SK-N-SH (cell line): ENCODE measurements at regions not wholly inside any gene's neighbourhood (a gene's known extent, or its start where the extent isn't known, plus 50 kb on each side); places are given as distances from the start of the nearest gene placed in this dataset.

Experiments used
- CTCF ChIA-PET: fragments of 300-600, 350-600 bp; formaldehyde crosslinking; extraction: SDS; loops from one replicate; lab custom pipeline; 2021; lab: Yijun Ruan, JAX
- POLR2A ChIA-PET: fragments of 350-600 bp; sonication (Branson Sonifier 250); formaldehyde crosslinking; extraction: SDS; loops from one replicate; lab custom pipeline; 2020; ENCODE audit warnings: antibody characterized with exemption, inconsistent platforms; lab: Yijun Ruan, JAX
- DNase-seq: peaks from one replicate; pipeline ENCODE4 v3.0.0; 2012
- H2AFZ ChIP-seq: fragments of 200-600 bp; sonication (generic); 2 replicates; pipeline ENCODE4 v1.8.1; 2016; ENCODE audit warnings: antibody characterized with exemption, mild to moderate bottlenecking, low read depth
- H3F3A ChIP-seq: fragments of 200-600 bp; sonication (generic); replicated peaks from 2 replicates; pipeline ENCODE3; 2016; ENCODE audit warnings: antibody characterized with exemption, mild to moderate bottlenecking; ENCODE audit not compliant: insufficient read depth
- H3K27ac ChIP-seq, 2 experiments: fragments of 200-500 bp in 1 of 2; fragments of 200-600 bp in 1 of 2; sonication (Bioruptor generic) in 1 of 2; sonication (generic), shearing (Covaris generic) in 1 of 2; 2 replicates each; pipeline versions ENCODE4 v1.5.1 to v1.6.1; 2014 to 2016; ENCODE audit warnings: low read depth in 2 of 2, inconsistent platforms in 1 of 2, low read length in 1 of 2, mild to moderate bottlenecking in 1 of 2, mixed read lengths in 1 of 2
- H3K27me3 ChIP-seq: fragments of 200-600 bp; sonication (generic), shearing (Covaris generic); 2 replicates; pipeline ENCODE4 v1.6.1; 2016; ENCODE audit warnings: mixed run types; ENCODE audit not compliant: insufficient read depth
- H3K36me3 ChIP-seq, 2 experiments: fragments of 200-500 bp in 1 of 2; fragments of 200-600 bp in 1 of 2; sonication (Bioruptor generic) in 1 of 2; sonication (generic) in 1 of 2; replicated peaks in 1 of 2; 2 replicates each; pipeline versions ENCODE3 to v1.5.1; 2014 to 2016; ENCODE audit warnings: low read length in 1 of 2, mild to moderate bottlenecking in 1 of 2; ENCODE audit not compliant: insufficient read depth in 2 of 2, control insufficient read depth in 1 of 2
- H3K4me1 ChIP-seq, 2 experiments: fragments of 200-500 bp in 1 of 2; fragments of 200-600 bp in 1 of 2; sonication (Bioruptor generic) in 1 of 2; sonication (generic), shearing (Covaris generic) in 1 of 2; 2 replicates each; pipeline versions ENCODE4 v1.5.1 to v1.6.1; 2014 to 2016; ENCODE audit warnings: low read depth in 1 of 2, low read length in 1 of 2, mixed run types in 1 of 2; ENCODE audit not compliant: insufficient read depth in 2 of 2, control insufficient read depth in 1 of 2
- H3K4me2 ChIP-seq: fragments of 200-600 bp; sonication (generic), shearing (Covaris generic); 2 replicates; pipeline ENCODE4 v1.6.1; 2017; ENCODE audit warnings: mixed run types
- H3K4me3 ChIP-seq, 2 experiments: fragments of 200-500 bp in 1 of 2; fragments of 200-600 bp in 1 of 2; sonication (Bioruptor generic) in 1 of 2; sonication (generic), shearing (Covaris generic) in 1 of 2; 2 replicates each; pipeline versions ENCODE4 v1.5.1 to v1.8.1; 2014 to 2016; ENCODE audit warnings: low read depth in 2 of 2, inconsistent platforms in 1 of 2, low read length in 1 of 2, mild to moderate bottlenecking in 1 of 2, mixed read lengths in 1 of 2, moderate library complexity in 1 of 2
- H3K79me2 ChIP-seq: fragments of 200-600 bp; sonication (generic); 2 replicates; pipeline ENCODE4 v1.8.1; 2017; ENCODE audit warnings: mild to moderate bottlenecking; ENCODE audit not compliant: insufficient read depth
- H3K9ac ChIP-seq: fragments of 200-600 bp; sonication (generic); 2 replicates; pipeline ENCODE4 v1.6.1; 2017; ENCODE audit warnings: mixed run types
- H3K9me2 ChIP-seq: fragments of 200-600 bp; sonication (generic); 2 replicates; pipeline ENCODE4 v1.6.1; 2017; ENCODE audit warnings: mixed run types
- H3K9me3 ChIP-seq: fragments of 200-600 bp; sonication (generic); 2 replicates; pipeline ENCODE4 v1.6.1; 2017; ENCODE audit warnings: mixed run types, mild to moderate bottlenecking, moderate library complexity
- H4K20me1 ChIP-seq: fragments of 200-600 bp; sonication (generic); 2 replicates; pipeline ENCODE4 v1.6.1; 2017; ENCODE audit warnings: mild to moderate bottlenecking, mixed run types; ENCODE audit not compliant: insufficient read depth
- ELF1 ChIP-seq: IDR thresholded peaks from 2 replicates; pipeline ENCODE4 v1.4.0; 2012
- FOSL2 ChIP-seq: IDR thresholded peaks from 2 replicates; pipeline ENCODE4 v1.4.0; 2012; ENCODE audit warnings: low read depth, mild to moderate bottlenecking, moderate library complexity, borderline replicate concordance
- FOXJ3 ChIP-seq: sonication (generic); formaldehyde crosslinking; IDR thresholded peaks from 2 replicates; pipeline ENCODE4 v1.5.1; 2020; ENCODE audit warnings: mild to moderate bottlenecking, missing genetic modification reagents
- FOXM1 ChIP-seq: IDR thresholded peaks from 2 replicates; pipeline ENCODE4 v1.4.0; 2012; ENCODE audit warnings: low read depth, mild to moderate bottlenecking
- GABPA ChIP-seq: IDR thresholded peaks from 2 replicates; pipeline ENCODE4 v1.4.0; 2012; ENCODE audit warnings: low read depth, mild to moderate bottlenecking
- GATA2 ChIP-seq: sonication (generic); formaldehyde crosslinking; IDR thresholded peaks from 2 replicates; pipeline ENCODE4 v1.5.0; 2020; ENCODE audit warnings: mild to moderate bottlenecking, missing genetic modification reagents
- MEF2A ChIP-seq: IDR thresholded peaks from 2 replicates; pipeline ENCODE4 v1.4.0; 2012; ENCODE audit warnings: low read depth, borderline replicate concordance
- MXI1 ChIP-seq: IDR thresholded peaks from 2 replicates; pipeline ENCODE4 v1.6.1; 2012; ENCODE audit warnings: mild to moderate bottlenecking, low read depth, low read length, improper control_type of control experiment
- NFIC ChIP-seq: IDR thresholded peaks from 2 replicates; pipeline ENCODE4 v1.4.0; 2012; ENCODE audit warnings: borderline replicate concordance
- NRF1 ChIP-seq: IDR thresholded peaks from 2 replicates; pipeline ENCODE4 v1.6.1; 2012; ENCODE audit warnings: low read depth, mild to moderate bottlenecking, low read length
- RFX5 ChIP-seq: IDR thresholded peaks from 2 replicates; pipeline ENCODE4 v1.6.1; 2012; ENCODE audit warnings: mild to moderate bottlenecking, improper control_type of control experiment, low read length
- SIN3A ChIP-seq: IDR thresholded peaks from 2 replicates; pipeline ENCODE4 v1.6.1; 2012; ENCODE audit warnings: low read depth, mild to moderate bottlenecking, low read length, moderate library complexity, borderline replicate concordance
- SMC3 ChIP-seq: IDR thresholded peaks from 2 replicates; pipeline ENCODE4 v1.6.1; 2012; ENCODE audit warnings: low read depth, low read length, improper control_type of control experiment
- TAF1 ChIP-seq: IDR thresholded peaks from 2 replicates; pipeline ENCODE4 v1.6.1; 2012; ENCODE audit warnings: low read depth, mild to moderate bottlenecking, low read length, moderate library complexity, borderline replicate concordance
- TEAD4 ChIP-seq: IDR thresholded peaks from 2 replicates; pipeline ENCODE4 v1.4.0; 2012; ENCODE audit warnings: mild to moderate bottlenecking, borderline replicate concordance; ENCODE audit not compliant: insufficient read depth
- YY1 ChIP-seq: IDR thresholded peaks from 2 replicates; pipeline ENCODE4 v1.4.0; 2012; ENCODE audit warnings: low read depth, mild to moderate bottlenecking
- WGBS: methylation state at CpG from one replicate; pipeline ENCODE4 v1.1.6; 2017; ENCODE audit warnings: low lambda C conversion rate; 5-methylcytosine and 5-hydroxymethylcytosine counted together
- TF ChIP-seq, protein P1 (sequence below): IDR thresholded peaks from 2 replicates; pipeline ENCODE4 v1.6.1; 2012; ENCODE audit warnings: mild to moderate bottlenecking, low read depth, low read length, moderate library complexity
- TF ChIP-seq, protein P2 (sequence below): fragments of 200-600 bp; sonication (generic); IDR thresholded peaks from 2 replicates; pipeline ENCODE4 v1.6.1; 2017; ENCODE audit warnings: antibody characterized with exemption, mild to moderate bottlenecking, moderate library complexity

DNA sequence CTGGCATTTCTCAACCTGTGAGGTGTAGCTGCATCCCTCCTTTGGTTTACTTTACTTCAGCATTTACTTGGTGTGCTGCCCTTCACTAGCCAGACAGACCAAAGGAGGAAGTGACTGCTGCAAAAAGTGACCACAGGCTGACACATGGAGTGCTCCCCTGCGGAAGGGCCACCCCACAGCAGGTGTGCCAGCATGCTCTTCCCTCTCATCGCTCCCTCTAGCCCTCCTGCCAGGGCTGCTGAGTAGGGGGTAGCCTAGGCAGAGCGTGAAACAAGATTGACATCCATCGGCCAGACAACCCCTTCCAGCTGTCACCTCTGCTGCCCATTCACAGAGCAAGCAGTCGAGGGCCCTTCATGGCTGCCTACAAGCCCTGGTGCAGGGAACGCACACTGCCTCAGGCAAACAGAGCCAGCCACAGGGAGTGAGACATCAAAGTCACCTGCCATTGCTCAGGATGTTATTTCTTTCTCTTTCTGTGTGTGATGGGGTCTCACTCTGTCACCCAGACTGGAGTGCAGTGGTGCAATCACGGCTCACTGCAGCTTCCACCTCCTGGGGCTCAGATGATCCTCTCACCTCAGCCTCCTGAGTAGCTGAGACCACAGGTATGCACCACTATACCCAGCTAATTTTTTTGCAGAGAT, 102.0 kb upstream of the RPS6KA2 start:
- TF ChIP-seq TAF1: no peak
- no peak for TF ChIP-seq RFX5
- TF ChIP-seq YY1: no peak
- TF ChIP-seq ELF1: no peak
- TF ChIP-seq FOSL2: no peak
- CTCF ChIA-PET: interaction anchor here (1.2 to 1.5 kb wide), 2 partner anchors 10 to 272 kb away, joined by 3 read pairs; no protein-coding TSS in a partner anchor
- H3K9me3 ChIP-seq: no peaks in the 10 kb centered on the region
- H3K4me3 ChIP-seq: no peak overlapping the region
- no peaks in the 10 kb centered on the region for H3K36me3 ChIP-seq
- no peak overlapping the region for H3K9ac ChIP-seq
- no peaks in the 10 kb centered on the region for H3K27me3 ChIP-seq
- POLR2A ChIA-PET: no interaction called here
- 77% methylated on average over 3 of the region's 7 CpGs for WGBS
- H3K79me2 ChIP-seq: no peaks in the 10 kb centered on the region
- H3F3A ChIP-seq: peaks cover 5% of the 10 kb centered on the region
- H2AFZ ChIP-seq: no peak overlapping the region
- peaks cover 3 to 24% of the 10 kb centered on the region in 2 experiments; a peak in 2 of 4 replicates for H3K4me1 ChIP-seq
- no peak for DNase-seq
- H4K20me1 ChIP-seq: no peaks in the 10 kb centered on the region
- H3K27ac ChIP-seq: no peak overlapping the region
- H3K9me2 ChIP-seq: no peaks in the 10 kb centered on the region
- H3K4me2 ChIP-seq: no peak overlapping the region

DNA sequence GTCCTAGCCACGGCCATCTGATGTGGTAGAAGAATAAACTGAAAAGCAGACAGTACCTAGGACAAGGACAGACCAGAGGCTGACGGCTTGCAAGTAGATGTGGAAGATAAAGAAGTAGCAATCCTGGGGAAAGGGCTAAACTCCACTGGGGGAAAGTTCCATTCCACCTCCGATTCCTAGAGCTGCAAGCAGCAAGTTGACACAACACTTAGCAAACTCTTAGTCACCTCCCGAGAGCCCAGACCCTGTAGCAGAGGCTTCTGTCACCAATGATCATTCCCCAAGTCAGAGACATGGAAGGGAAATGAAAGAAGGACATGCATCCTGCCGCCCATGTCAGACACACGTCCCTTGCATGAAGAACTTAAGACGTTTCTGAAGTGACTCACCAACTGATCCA, 99.2 kb upstream of the RPS6KA2 start:
- H3K27me3 ChIP-seq: no peaks in the 10 kb centered on the region
- H3K27ac ChIP-seq: no peak overlapping the region
- H3K9me3 ChIP-seq: no peaks in the 10 kb centered on the region
- peaks cover 3 to 24% of the 10 kb centered on the region in 2 experiments; a peak in 2 of 4 replicates for H3K4me1 ChIP-seq
- DNase-seq: no peak
- H4K20me1 ChIP-seq: no peaks in the 10 kb centered on the region
- ChIA-PET CTCF (interaction anchor here (1.0 to 2.1 kb wide), 2 partner anchors 10 to 44 kb away, joined by 3 to 7 read pairs; no protein-coding TSS in a partner anchor), POLR2A (no interaction called here)
- 71% methylated on average over 7 of the region's 7 CpGs for WGBS
- no peaks in the 10 kb centered on the region for H3K79me2 ChIP-seq
- no peak for TF ChIP-seq MEF2A
- no peak for TF ChIP-seq FOXJ3 (CRISPR knock-in tag)
- no peak overlapping the region for H3K4me3 ChIP-seq
- H2AFZ ChIP-seq: no peak overlapping the region
- H3K9ac ChIP-seq: no peak overlapping the region
- no peak overlapping the region for H3K4me2 ChIP-seq
- peaks cover 5% of the 10 kb centered on the region for H3F3A ChIP-seq
- no peaks in the 10 kb centered on the region for H3K9me2 ChIP-seq
- H3K36me3 ChIP-seq: no peaks in the 10 kb centered on the region

DNA sequence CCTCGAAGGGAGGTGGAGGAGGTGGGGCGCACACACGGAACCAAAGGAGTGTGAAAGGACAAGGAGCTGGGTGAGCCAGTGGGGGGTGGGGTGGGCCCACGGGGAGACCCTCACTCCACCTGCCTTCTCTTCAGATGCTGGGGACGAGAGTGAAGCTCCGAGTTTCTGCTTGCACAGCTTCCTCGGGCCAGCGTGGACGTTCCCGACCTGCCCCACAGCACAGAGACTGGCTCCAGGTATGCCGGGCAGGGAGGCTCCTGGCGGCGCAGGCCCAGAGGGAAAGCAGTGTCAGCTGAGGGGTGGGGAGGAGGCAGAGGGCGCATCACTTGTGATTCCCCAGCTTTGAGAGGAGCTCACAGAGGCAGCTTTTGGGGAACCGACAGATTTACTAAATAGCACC, 98.5 kb upstream of the RPS6KA2 start:
- POLR2A ChIA-PET: no interaction called here
- TF ChIP-seq FOXM1: no peak
- TF ChIP-seq NRF1: no peak
- TF ChIP-seq RFX5: no peak
- no peak for TF ChIP-seq TEAD4
- TF ChIP-seq GATA2 (CRISPR knock-in tag): no peak
- TF ChIP-seq SMC3: no peak
- TF ChIP-seq YY1: no peak
- TF ChIP-seq SIN3A: no peak
- TF ChIP-seq, protein P1, sequence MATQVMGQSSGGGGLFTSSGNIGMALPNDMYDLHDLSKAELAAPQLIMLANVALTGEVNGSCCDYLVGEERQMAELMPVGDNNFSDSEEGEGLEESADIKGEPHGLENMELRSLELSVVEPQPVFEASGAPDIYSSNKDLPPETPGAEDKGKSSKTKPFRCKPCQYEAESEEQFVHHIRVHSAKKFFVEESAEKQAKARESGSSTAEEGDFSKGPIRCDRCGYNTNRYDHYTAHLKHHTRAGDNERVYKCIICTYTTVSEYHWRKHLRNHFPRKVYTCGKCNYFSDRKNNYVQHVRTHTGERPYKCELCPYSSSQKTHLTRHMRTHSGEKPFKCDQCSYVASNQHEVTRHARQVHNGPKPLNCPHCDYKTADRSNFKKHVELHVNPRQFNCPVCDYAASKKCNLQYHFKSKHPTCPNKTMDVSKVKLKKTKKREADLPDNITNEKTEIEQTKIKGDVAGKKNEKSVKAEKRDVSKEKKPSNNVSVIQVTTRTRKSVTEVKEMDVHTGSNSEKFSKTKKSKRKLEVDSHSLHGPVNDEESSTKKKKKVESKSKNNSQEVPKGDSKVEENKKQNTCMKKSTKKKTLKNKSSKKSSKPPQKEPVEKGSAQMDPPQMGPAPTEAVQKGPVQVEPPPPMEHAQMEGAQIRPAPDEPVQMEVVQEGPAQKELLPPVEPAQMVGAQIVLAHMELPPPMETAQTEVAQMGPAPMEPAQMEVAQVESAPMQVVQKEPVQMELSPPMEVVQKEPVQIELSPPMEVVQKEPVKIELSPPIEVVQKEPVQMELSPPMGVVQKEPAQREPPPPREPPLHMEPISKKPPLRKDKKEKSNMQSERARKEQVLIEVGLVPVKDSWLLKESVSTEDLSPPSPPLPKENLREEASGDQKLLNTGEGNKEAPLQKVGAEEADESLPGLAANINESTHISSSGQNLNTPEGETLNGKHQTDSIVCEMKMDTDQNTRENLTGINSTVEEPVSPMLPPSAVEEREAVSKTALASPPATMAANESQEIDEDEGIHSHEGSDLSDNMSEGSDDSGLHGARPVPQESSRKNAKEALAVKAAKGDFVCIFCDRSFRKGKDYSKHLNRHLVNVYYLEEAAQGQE: no peak
- TF ChIP-seq MXI1: no peak
- TF ChIP-seq, protein P2, sequence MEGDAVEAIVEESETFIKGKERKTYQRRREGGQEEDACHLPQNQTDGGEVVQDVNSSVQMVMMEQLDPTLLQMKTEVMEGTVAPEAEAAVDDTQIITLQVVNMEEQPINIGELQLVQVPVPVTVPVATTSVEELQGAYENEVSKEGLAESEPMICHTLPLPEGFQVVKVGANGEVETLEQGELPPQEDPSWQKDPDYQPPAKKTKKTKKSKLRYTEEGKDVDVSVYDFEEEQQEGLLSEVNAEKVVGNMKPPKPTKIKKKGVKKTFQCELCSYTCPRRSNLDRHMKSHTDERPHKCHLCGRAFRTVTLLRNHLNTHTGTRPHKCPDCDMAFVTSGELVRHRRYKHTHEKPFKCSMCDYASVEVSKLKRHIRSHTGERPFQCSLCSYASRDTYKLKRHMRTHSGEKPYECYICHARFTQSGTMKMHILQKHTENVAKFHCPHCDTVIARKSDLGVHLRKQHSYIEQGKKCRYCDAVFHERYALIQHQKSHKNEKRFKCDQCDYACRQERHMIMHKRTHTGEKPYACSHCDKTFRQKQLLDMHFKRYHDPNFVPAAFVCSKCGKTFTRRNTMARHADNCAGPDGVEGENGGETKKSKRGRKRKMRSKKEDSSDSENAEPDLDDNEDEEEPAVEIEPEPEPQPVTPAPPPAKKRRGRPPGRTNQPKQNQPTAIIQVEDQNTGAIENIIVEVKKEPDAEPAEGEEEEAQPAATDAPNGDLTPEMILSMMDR: no peak
- TF ChIP-seq NFIC: no peak
- TF ChIP-seq GABPA: no peak

More for the DNA sequence above, 98.5 kb upstream of the RPS6KA2 start:
- Histone ChIP-seq H3K4me2 (no peak overlapping the region), H3K79me2 (no peaks in the 10 kb centered on the region), H4K20me1 (no peaks in the 10 kb centered on the region), H3F3A (peaks cover 5% of the 10 kb centered on the region), H3K9me3 (no peaks in the 10 kb centered on the region), H3K9me2 (no peaks in the 10 kb centered on the region), H3K9ac (no peak overlapping the region), H3K4me3 (no peak overlapping the region), H2AFZ (no peak overlapping the region), H3K27me3 (no peaks in the 10 kb centered on the region), H3K27ac (no peak overlapping the region), H3K4me1 (peaks cover 3 to 24% of the 10 kb centered on the region in 2 experiments; a peak in 2 of 4 replicates), H3K36me3 (no peaks in the 10 kb centered on the region)
- DNase-seq: no peak
- CTCF ChIA-PET: interaction anchor here (0.6 to 1.5 kb wide), 2 partner anchors 48 to 50 kb away, joined by 3 to 5 read pairs; no protein-coding TSS in a partner anchor
- 89% methylated on average over 14 of the region's 15 CpGs for WGBS
